ENCODE measurements at regions not wholly inside any gene's neighbourhood (a gene's known extent, or its start where the extent isn't known, plus 50 kb on each side); places are given as distances from the start of the nearest gene placed in this dataset.
"Not testable (repeated sequence)": the region's sequence is repeated elsewhere in the genome, so short reads cannot be mapped to it uniquely, and the experiment has no call there.

GRCh38 chr21:41582866-41583265 is 74.9 kb upstream of the TMPRSS2 start:
- DNase-seq: no peak

DNA sequence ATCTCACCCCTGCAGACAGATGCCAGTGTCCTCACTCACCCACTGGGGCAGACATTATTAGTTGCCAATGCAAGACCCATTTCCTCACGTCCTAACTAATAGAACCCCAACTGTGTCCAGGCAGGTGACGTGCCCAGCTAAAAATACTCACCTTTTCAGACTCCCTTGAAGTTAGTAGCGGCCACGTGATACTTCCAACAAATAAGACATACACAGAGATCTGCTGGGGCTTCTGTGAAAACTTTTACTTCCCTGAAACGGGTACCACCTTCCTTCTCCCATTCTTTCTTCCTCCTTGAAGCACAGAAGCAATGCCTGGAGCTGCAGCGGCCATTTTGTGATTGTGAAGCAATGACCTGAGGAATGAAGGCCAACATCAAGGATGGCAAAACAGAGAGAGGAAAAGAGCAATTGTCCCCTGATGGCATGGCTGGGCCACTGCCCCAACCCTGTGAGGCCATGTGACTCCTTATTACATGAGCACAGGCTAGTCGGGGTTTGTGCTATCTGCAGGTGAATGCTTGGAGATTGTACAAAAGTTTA is 74.4 kb upstream of the TMPRSS2 start:
- no peak for DNase-seq

- DNase-seq: no peak
These were observed 73.8 kb upstream of the TMPRSS2 start for GRCh38 chr21:41581592-41582228.

- no peak for DNase-seq
These were observed 73.0 kb upstream of the TMPRSS2 start for GRCh38 chr21:41580758-41581554.

GRCh38 chr21:41579692-41580091 is 71.7 kb upstream of the TMPRSS2 start:
- DNase-seq: no peak

- DNase-seq: no peak
These were observed 70.8 kb upstream of the TMPRSS2 start for GRCh38 chr21:41578716-41579115.

- no peak for DNase-seq
These were observed 70.1 kb upstream of the TMPRSS2 start for GRCh38 chr21:41578083-41578482.

DNA sequence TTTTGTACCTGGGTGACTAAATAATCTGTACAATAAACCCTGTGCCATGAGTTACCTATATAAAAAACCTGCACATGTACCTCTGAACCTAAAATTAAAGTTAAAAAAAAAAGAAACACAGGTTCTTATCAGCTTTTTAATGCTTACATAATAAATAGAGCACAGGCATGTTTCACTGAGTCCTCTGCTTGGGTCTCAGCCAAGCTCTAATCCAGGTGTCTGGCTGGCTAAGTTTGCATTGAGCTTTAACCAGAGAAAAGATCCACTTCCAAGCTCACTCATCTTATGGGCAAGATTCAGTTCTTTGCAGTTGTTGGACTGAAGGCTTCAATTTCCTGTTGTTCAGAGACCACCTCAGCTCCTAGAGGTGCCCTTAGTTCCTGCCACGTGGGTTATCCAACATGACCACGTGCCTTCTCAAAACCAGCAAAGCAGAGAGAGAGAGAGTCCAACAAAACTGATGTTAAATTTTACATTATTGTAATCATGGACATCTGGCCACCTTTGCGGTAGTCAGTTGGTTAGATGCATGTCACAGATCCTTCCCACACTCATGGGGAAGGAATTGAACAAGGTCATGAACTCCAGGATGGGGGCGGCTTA is 68.2 kb upstream of the TMPRSS2 start:
- DNase-seq: no peak

- DNase-seq: no peak
These were observed 66.1 kb upstream of the TMPRSS2 start for GRCh38 chr21:41573902-41574690.

- DNase-seq: no peak
These were observed 64.1 kb upstream of the TMPRSS2 start for GRCh38 chr21:41571938-41572510.

DNA sequence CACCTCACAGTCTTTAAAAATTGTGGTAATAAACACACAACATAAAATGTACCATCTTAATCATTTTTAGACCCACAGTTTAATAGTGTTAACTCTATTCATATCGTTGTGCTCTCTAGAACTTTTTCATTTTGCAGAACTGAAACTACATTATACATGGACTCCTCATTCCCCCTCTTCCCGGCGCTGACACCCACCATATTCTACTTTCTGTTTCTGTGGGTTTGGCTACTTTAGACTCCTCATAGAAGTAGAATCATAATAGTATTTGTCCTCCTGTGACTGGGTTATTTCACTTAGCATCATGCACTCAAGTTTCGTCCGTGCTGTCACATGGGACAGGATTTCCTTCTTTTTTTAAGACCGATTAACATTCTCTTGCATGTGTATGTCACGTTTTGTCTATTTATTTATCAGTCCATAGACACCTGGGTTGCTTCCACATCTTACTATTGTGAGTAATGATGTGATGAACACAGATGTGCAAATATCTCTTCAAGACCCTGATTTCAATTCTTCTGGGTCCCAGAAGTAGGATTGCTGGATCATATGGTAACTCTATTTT is 62.9 kb upstream of the TMPRSS2 start:
- DNase-seq: no peak

DNA sequence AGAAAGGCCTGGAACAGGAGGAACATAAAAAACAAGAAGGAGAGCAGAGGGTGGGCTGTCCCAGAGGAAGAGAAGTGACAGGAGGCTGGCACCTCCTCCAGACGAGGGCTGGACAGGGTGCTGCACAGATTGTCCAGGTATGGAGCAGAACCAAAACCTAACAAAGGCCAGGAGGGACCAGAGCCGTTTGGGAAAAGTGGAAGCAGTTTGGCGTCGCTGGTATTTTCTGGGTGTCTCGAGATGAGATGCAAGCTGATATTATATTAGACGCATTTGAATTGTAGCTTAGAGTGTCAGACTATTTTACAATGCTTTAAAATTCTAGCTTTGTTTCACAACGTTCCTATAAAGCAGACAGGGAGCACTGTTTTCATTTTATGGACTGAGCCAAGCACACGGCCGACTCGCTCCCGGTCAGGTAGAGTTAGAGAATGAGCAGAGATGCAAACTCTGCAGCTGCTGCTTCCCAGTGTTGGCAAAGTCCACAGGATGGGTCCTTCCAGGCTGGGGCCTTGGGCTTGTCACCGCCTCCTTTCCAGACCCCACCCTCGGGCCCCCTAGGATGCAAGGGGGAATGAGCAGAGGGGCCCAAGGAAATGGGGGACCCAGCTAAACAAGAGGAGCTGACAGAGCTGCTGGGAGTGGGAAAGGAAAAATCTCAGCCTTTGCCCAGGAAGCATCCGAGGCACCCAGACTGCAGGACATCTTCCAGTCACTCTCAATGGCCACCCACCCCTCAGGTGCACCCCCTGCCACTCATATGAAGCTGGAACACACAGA is 60.8 kb upstream of the TMPRSS2 start:
- DNase-seq: no peak

- DNase-seq: no peak
These were observed 60.0 kb upstream of the TMPRSS2 start for GRCh38 chr21:41567901-41568510.

GRCh38 chr21:41567237-41567636 is 59.3 kb upstream of the TMPRSS2 start:
- not testable (repeated sequence) for DNase-seq

- no peak for DNase-seq
These were observed 58.6 kb upstream of the TMPRSS2 start for GRCh38 chr21:41566500-41567014.

- DNase-seq: no peak
These were observed 57.6 kb upstream of the TMPRSS2 start for GRCh38 chr21:41565550-41565949.

DNA sequence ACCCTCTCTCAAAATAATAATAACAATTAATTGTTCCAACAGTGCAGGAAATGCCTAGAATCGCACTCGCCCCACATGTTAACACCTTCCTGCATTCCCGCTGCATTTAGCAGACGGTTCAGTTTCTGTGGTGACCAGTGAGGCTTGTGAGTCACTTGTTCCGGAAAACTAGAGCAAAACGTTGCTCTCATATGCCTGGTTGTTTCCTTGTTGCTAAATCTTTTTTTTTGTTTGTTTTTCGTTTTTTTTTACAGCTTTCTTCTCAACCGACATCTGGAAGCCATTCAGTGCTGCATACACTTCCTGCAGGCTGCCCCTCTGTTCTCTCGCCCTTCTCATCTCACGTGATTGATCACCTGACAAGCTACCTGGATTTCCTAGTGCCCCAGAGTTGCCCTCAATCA is 56.9 kb upstream of the TMPRSS2 start:
- DNase-seq: no peak

DNA sequence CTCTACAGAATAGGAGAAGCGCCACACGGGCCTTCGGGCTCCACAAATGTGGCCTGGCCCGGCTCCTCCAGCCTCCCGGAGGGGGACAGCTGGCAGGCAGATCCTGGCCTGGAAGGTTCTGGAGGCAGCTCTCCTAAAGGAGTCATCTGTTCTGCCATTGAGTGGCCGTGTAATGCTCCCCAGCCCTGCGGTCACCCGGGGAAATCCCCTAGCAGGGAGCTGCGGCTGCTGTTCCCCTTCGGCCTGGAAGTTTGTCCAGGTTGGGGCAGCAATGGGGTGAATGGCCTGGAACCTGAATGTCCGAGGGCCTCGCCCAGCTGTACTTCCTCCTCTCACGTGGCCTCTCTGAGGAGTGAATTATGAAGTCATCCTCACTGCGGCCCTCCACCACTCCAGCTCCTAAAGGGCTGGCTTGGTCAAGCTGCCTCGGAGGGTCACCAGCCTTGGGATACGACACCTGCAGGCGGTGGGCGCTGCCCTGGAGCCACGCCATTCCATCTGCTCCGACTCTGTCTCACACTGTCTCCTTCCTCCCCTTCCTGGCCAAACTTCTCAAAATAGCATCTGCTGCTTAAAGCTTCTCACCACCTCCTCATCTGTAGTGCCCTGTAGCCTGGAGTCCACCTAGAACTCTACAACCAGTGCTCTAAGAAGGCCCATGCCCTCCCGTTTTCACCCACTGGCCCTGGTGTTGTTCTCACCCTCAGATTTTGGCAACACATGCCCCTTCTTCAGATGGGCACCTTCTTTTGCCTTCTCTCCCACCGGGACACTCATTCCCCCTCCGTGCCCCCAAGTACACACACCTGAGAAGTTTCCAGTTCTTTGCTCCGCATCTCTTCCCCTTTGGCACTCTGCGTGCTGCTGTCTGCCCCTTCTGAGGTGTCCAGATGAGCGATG is 54.4 kb upstream of the TMPRSS2 start:
- no peak for DNase-seq

DNA sequence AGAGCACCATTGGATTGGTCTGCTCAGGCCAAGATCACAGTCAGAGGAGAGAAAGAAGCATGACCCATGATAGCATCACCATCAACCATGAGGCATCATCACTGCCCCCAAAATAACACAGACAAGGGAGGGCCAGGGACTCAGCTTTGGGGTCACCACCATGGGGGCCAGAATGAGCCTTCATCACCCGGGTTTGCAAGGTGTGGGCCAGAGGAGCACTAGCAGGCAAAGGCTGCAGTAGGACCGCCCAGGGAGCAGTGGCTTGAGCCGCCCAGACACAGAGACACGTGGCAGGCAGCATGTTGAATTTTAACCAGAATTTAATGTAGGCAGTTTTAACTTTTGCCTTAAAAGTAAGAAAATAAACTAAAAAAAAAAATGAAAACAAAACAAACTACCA is 53.7 kb upstream of the TMPRSS2 start:
- DNase-seq: no peak

DNA sequence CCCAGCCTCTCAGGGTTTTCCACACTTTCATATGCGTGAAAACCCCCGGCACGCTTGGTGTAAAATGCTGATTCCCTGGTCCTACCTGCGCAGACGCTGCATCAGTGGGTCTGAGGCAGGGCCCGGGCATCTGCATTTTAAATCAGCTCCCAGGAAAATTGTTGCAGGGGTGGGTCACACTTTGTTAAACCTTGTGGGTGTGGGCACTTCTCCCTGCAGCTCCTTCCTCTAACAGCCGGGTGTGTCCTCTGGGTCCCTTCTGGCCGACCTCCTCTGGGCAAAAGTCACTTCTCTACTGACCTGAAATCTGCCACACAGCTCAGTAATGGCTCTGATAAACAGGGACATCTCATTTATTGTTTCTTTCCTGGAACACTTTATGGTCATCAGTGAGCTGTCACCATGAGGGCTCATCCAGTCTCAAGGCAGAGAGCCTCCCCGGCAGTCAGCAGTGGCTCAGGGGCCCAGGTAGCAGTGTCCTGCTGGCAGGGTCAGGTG is 52.8 kb upstream of the TMPRSS2 start:
- DNase-seq: no peak
